A673 (cell line): ENCODE measurements at regions not wholly inside any gene's neighbourhood (a gene's known extent, or its start where the extent isn't known, plus 50 kb on each side); places are given as distances from the start of the nearest gene placed in this dataset.
"Not testable (repeated sequence)": the region's sequence is repeated elsewhere in the genome, so short reads cannot be mapped to it uniquely, and the experiment has no call there.

Experiments used
- CTCF ChIP-seq: fragments of 300-800, 200-600 bp; sonication (generic); conservative IDR thresholded peaks from 2 replicates; pipeline ENCODE4 v1.5.1; 2017; ENCODE audit warnings: low read depth, mild to moderate bottlenecking, antibody characterized with exemption, low read length, moderate library complexity, mixed read lengths
- EZH2 ChIP-seq: fragments of 200-600 bp; sonication (generic); IDR thresholded peaks from 2 replicates; pipeline ENCODE4 v1.6.1; 2017; ENCODE audit warnings: borderline replicate concordance, low read depth, mild to moderate bottlenecking, mixed read lengths, antibody characterized with exemption, low read length; ENCODE audit not compliant: poor library complexity, severe bottlenecking

GRCh38 chr15:79652972-79653371 is 220.8 kb downstream of the MINAR1 start:
- TF ChIP-seq EZH2, CTCF: not testable (repeated sequence)
